ENCODE measurements at regions not wholly inside any gene's neighbourhood (a gene's known extent, or its start where the extent isn't known, plus 50 kb on each side); places are given as distances from the start of the nearest gene placed in this dataset.

- no peaks in the 10 kb centered on the region for H3K9me2 ChIP-seq (replicated peaks; ENCODE audit: control insufficient read depth, low read length)
- H3K4me3 ChIP-seq (ENCODE audit: low read length) = no peak overlapping the region
- no peaks in the 10 kb centered on the region for H3K36me3 ChIP-seq (ENCODE audit: control insufficient read depth, low read length)
- TF ChIP-seq, protein P1, sequence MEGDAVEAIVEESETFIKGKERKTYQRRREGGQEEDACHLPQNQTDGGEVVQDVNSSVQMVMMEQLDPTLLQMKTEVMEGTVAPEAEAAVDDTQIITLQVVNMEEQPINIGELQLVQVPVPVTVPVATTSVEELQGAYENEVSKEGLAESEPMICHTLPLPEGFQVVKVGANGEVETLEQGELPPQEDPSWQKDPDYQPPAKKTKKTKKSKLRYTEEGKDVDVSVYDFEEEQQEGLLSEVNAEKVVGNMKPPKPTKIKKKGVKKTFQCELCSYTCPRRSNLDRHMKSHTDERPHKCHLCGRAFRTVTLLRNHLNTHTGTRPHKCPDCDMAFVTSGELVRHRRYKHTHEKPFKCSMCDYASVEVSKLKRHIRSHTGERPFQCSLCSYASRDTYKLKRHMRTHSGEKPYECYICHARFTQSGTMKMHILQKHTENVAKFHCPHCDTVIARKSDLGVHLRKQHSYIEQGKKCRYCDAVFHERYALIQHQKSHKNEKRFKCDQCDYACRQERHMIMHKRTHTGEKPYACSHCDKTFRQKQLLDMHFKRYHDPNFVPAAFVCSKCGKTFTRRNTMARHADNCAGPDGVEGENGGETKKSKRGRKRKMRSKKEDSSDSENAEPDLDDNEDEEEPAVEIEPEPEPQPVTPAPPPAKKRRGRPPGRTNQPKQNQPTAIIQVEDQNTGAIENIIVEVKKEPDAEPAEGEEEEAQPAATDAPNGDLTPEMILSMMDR (IDR thresholded peaks at IDR 0.05; ENCODE audit: low read depth, low read length, poor library complexity, severe bottlenecking) = no peak
- TF ChIP-seq EZH2phosphoT487 (IDR thresholded peaks at IDR 0.05; ENCODE audit: borderline replicate concordance, low read length) = no peak
- peaks cover 6% of the 10 kb centered on the region; the same call in 1 of the 2 replicates for H3K4me1 ChIP-seq (ENCODE audit: control insufficient read depth, low read length)
- no peak overlapping the region for H3K27ac ChIP-seq (ENCODE audit: low read depth, low read length)
- H3K9me3 ChIP-seq (ENCODE audit: control insufficient read depth, insufficient read depth, low read length) = no peaks in the 10 kb centered on the region
- no peaks in the 10 kb centered on the region for H3K79me2 ChIP-seq (ENCODE audit: control insufficient read depth, low read length)
- no peaks in the 10 kb centered on the region for H3K27me3 ChIP-seq (ENCODE audit: control insufficient read depth, low read length)
- H4K20me1 ChIP-seq (ENCODE audit: control insufficient read depth, insufficient read depth, low read depth, low read length) = no peaks in the 10 kb centered on the region; the same call in 1 of the 2 replicates
- no peak overlapping the region for H3K4me2 ChIP-seq (ENCODE audit: low read length)
- H3F3A ChIP-seq (ENCODE audit: control insufficient read depth, insufficient read depth) = no peaks in the 10 kb centered on the region
These were observed 104.5 kb upstream of the CARMIL1 start for GRCh38 chr6:25174678-25175077.

DNA sequence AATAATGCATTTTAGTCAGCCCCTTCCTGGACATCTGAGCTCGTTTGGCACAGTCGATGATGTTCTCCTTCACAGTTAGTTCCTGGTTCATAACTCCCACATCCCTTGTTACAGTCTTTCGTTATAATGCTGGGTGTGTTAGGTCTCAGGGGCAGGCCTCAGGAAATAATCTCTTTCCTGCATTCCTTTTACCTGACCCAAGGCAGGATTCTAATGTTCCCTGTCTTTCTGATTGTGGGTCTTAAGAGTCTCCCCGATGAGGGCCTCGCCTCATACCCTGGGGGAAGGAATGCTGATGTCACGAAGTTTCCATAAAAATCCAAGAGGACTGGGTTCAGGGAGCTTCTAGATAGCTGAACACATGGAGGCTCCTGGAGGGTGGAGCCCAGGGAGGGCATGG, 104.0 kb upstream of the CARMIL1 start:
- H3F3A ChIP-seq (ENCODE audit: control insufficient read depth, insufficient read depth) = no peaks in the 10 kb centered on the region
- H3K4me3 ChIP-seq (ENCODE audit: low read length) = no peak overlapping the region
- peaks cover 6% of the 10 kb centered on the region; the same call in 1 of the 2 replicates for H3K4me1 ChIP-seq (ENCODE audit: control insufficient read depth, low read length)
- H3K9me2 ChIP-seq (replicated peaks; ENCODE audit: control insufficient read depth, low read length) = no peaks in the 10 kb centered on the region
- no peak overlapping the region for H3K27ac ChIP-seq (ENCODE audit: low read depth, low read length)
- no peaks in the 10 kb centered on the region for H3K36me3 ChIP-seq (ENCODE audit: control insufficient read depth, low read length)
- no peak overlapping the region for H3K4me2 ChIP-seq (ENCODE audit: low read length)
- H3K79me2 ChIP-seq (ENCODE audit: control insufficient read depth, low read length) = no peaks in the 10 kb centered on the region
- TF ChIP-seq EZH2phosphoT487 (IDR thresholded peaks at IDR 0.05; ENCODE audit: borderline replicate concordance, low read length) = no peak
- TF ChIP-seq, protein P1 (IDR thresholded peaks at IDR 0.05; ENCODE audit: low read depth, low read length, poor library complexity, severe bottlenecking) = no peak
- no peaks in the 10 kb centered on the region for H3K27me3 ChIP-seq (ENCODE audit: control insufficient read depth, low read length)
- no peaks in the 10 kb centered on the region for H3K9me3 ChIP-seq (ENCODE audit: control insufficient read depth, insufficient read depth, low read length)
- no peaks in the 10 kb centered on the region; the same call in 1 of the 2 replicates for H4K20me1 ChIP-seq (ENCODE audit: control insufficient read depth, insufficient read depth, low read depth, low read length)

DNA sequence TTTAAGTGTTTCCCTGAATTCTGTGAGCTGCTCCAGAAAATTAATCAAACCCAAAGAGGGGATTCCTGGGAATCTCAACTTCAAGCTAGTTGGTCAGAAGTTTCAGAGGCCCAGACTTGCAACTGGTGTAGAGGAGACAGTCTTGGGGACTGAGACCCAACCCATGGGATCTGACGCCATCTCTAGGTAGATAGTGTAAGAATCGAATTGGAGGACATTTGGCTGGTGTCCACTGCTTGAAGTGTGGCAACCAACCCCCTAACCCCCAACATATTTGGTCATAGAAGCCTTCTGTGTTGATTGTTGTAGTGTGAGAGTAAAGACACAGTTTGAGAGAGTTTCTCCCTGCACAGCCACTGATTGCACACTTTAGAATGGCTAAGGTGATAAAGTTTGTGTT, 103.5 kb upstream of the CARMIL1 start:
- Histone ChIP-seq H3K79me2 (ENCODE audit: control insufficient read depth, low read length) (no peaks in the 10 kb centered on the region), H3K36me3 (ENCODE audit: control insufficient read depth, low read length) (no peaks in the 10 kb centered on the region), H4K20me1 (ENCODE audit: control insufficient read depth, insufficient read depth, low read depth, low read length) (no peaks in the 10 kb centered on the region; the same call in 1 of the 2 replicates), H3K27me3 (ENCODE audit: control insufficient read depth, low read length) (no peaks in the 10 kb centered on the region), H3K27ac (ENCODE audit: low read depth, low read length) (no peak overlapping the region), H3K4me1 (ENCODE audit: control insufficient read depth, low read length) (peaks cover 6% of the 10 kb centered on the region; the same call in 1 of the 2 replicates), H3K4me2 (ENCODE audit: low read length) (no peak overlapping the region), H3F3A (ENCODE audit: control insufficient read depth, insufficient read depth) (no peaks in the 10 kb centered on the region), H3K9me2 (replicated peaks; ENCODE audit: control insufficient read depth, low read length) (no peaks in the 10 kb centered on the region), H3K9me3 (ENCODE audit: control insufficient read depth, insufficient read depth, low read length) (no peaks in the 10 kb centered on the region), H3K4me3 (ENCODE audit: low read length) (no peak overlapping the region)
- no peak for TF ChIP-seq EZH2phosphoT487 (IDR thresholded peaks at IDR 0.05; ENCODE audit: borderline replicate concordance, low read length)
- TF ChIP-seq, protein P1 (IDR thresholded peaks at IDR 0.05; ENCODE audit: low read depth, low read length, poor library complexity, severe bottlenecking) = no peak

All from DOHH2 (cell line).